ENCODE measurements at regions not wholly inside any gene's neighbourhood (a gene's known extent, or its start where the extent isn't known, plus 50 kb on each side); places are given as distances from the start of the nearest gene placed in this dataset.

GRCh38 chr5:45037927-45038326 is 229.2 kb downstream of the MRPS30 start:
- Histone ChIP-seq H3K9ac (ENCODE audit: control insufficient read depth, extremely low read depth, insufficient read depth, low read length) (no peak overlapping the region), H3K27ac (ENCODE audit: control insufficient read depth, insufficient read depth, low read length) (no peak overlapping the region), H3K4me3 (ENCODE audit: control insufficient read depth in 2 of 3, extremely low read depth in 1 of 3, insufficient read depth in 2 of 3, low read depth in 1 of 3, low read length in 3 of 3) (no peak overlapping the region), H3K9me3 (ENCODE audit: control insufficient read depth, low read depth, low read length) (no peaks in the 10 kb centered on the region), H3K79me2 (ENCODE audit: control insufficient read depth, insufficient read depth, low read length) (no peaks in the 10 kb centered on the region), H2AFZ (ENCODE audit: control insufficient read depth, low read length) (no peak overlapping the region), H3K36me3 (ENCODE audit: control insufficient read depth in 2 of 2, extremely low read depth in 1 of 2, insufficient read depth in 2 of 2, low read length in 2 of 2) (no peaks in the 10 kb centered on the region), H3K9me1 (ENCODE audit: control insufficient read depth, extremely low read depth, insufficient read depth, low read length) (no peaks in the 10 kb centered on the region), H3K4me1 (ENCODE audit: control insufficient read depth, extremely low read depth, insufficient read depth, low read length) (no peaks in the 10 kb centered on the region), H3K4me2 (ENCODE audit: control insufficient read depth, extremely low read depth, insufficient read depth, low read depth, low read length) (no peak overlapping the region), H3K27me3 (ENCODE audit: control insufficient read depth, extremely low read depth, insufficient read depth, low read length) (no peaks in the 10 kb centered on the region), H4K20me1 (ENCODE audit: control insufficient read depth, extremely low read depth, insufficient read depth, low read length) (no peaks in the 10 kb centered on the region)
- DNase-seq (ENCODE audit: low read depth, low spot score): no peak
- TF ChIP-seq CTCF (optimal IDR thresholded peaks at IDR 0.05 in 1 of 3, IDR thresholded peaks at IDR 0.05 in 1 of 3, conservative IDR thresholded peaks at IDR 0.05 in 1 of 3; ENCODE audit: extremely low read depth in 1 of 3, insufficient read depth in 2 of 3, low read length in 3 of 3): no peak
- TF ChIP-seq EZH2 (IDR thresholded peaks at IDR 0.05; ENCODE audit: low read length): no peak
- FAIRE-seq: no peak
- dilution Hi-C loops (cut with MboI; ENCODE audit: extremely low pct_ligation_motif_present, low sequenced_read_pairs): no loop called here

- Histone ChIP-seq H3K4me3 (ENCODE audit: control insufficient read depth in 2 of 3, extremely low read depth in 1 of 3, insufficient read depth in 2 of 3, low read depth in 1 of 3, low read length in 3 of 3) (no peak overlapping the region), H3K36me3 (ENCODE audit: control insufficient read depth in 2 of 2, extremely low read depth in 1 of 2, insufficient read depth in 2 of 2, low read length in 2 of 2) (no peaks in the 10 kb centered on the region), H3K27me3 (ENCODE audit: control insufficient read depth, extremely low read depth, insufficient read depth, low read length) (no peaks in the 10 kb centered on the region), H3K27ac (ENCODE audit: control insufficient read depth, insufficient read depth, low read length) (no peak overlapping the region), H3K9me3 (ENCODE audit: control insufficient read depth, low read depth, low read length) (no peaks in the 10 kb centered on the region), H3K4me1 (ENCODE audit: control insufficient read depth, extremely low read depth, insufficient read depth, low read length) (no peaks in the 10 kb centered on the region), H2AFZ (ENCODE audit: control insufficient read depth, low read length) (no peak overlapping the region), H3K79me2 (ENCODE audit: control insufficient read depth, insufficient read depth, low read length) (no peaks in the 10 kb centered on the region), H3K4me2 (ENCODE audit: control insufficient read depth, extremely low read depth, insufficient read depth, low read depth, low read length) (no peak overlapping the region), H3K9me1 (ENCODE audit: control insufficient read depth, extremely low read depth, insufficient read depth, low read length) (no peaks in the 10 kb centered on the region), H4K20me1 (ENCODE audit: control insufficient read depth, extremely low read depth, insufficient read depth, low read length) (no peaks in the 10 kb centered on the region), H3K9ac (ENCODE audit: control insufficient read depth, extremely low read depth, insufficient read depth, low read length) (no peak overlapping the region)
- TF ChIP-seq EZH2 (IDR thresholded peaks at IDR 0.05; ENCODE audit: low read length) (no peak), CTCF (optimal IDR thresholded peaks at IDR 0.05 in 1 of 3, IDR thresholded peaks at IDR 0.05 in 1 of 3, conservative IDR thresholded peaks at IDR 0.05 in 1 of 3; ENCODE audit: extremely low read depth in 1 of 3, insufficient read depth in 2 of 3, low read length in 3 of 3) (peak in 2 of 3 experiments; percentile 46 to 65)
- no peak for DNase-seq (ENCODE audit: low read depth, low spot score)
- dilution Hi-C loops (cut with MboI; ENCODE audit: extremely low pct_ligation_motif_present, low sequenced_read_pairs): no loop called here
- no peak for FAIRE-seq
These were observed 229.7 kb downstream of the MRPS30 start for GRCh38 chr5:45038366-45038987.
